GM12878 (cell line): ENCODE measurements at regions not wholly inside any gene's neighbourhood (a gene's known extent, or its start where the extent isn't known, plus 50 kb on each side); places are given as distances from the start of the nearest gene placed in this dataset.

Experiments used
- ATAC-seq: fragments of 200-7000 bp; cut with Tn5 transposase; 3 replicates; pipeline ENCODE4 v1.9.1; 2020; ENCODE audit warnings: mild to moderate bottlenecking, moderate library complexity
- BruUV-seq: library from RNA; stranded (reverse); fragments of 400-500 nt; replicated peaks from 2 replicates; lab custom pipeline; 2021; lab: Mats Ljungman, UMichigan
- CTCF ChIA-PET: fragments of 300-600 bp; sonication (Branson Sonifier 250); formaldehyde crosslinking; extraction: SDS; loops from one replicate; lab custom pipeline; 2021; ENCODE audit warnings: inconsistent platforms; lab: Yijun Ruan, JAX
- POLR2A ChIA-PET: fragments of 350-600 bp; formaldehyde crosslinking; extraction: SDS; loops from one replicate; lab custom pipeline; 2021; ENCODE audit warnings: inconsistent platforms; lab: Charles Lee
- RAD21 ChIA-PET: fragments of 300-600 bp; sonication (Branson Sonifier 250); formaldehyde crosslinking; loops from one replicate; lab custom pipeline; 2023; ENCODE audit warnings: antibody characterized with exemption; ENCODE audit not compliant: unreplicated experiment; lab: Charles Lee
- SMC1A ChIA-PET: fragments of 300-600 bp; sonication (Branson Sonifier 250); formaldehyde crosslinking; loops from one replicate; lab custom pipeline; 2023; ENCODE audit not compliant: unreplicated experiment, uncharacterized antibody; lab: Charles Lee
- DNase-seq: peaks from one replicate; pipeline ENCODE4 v3.0.0-alpha.2; 2011; ENCODE audit warnings: low read depth, low spot score
- FAIRE-seq: peaks from 3 replicates; lab custom pipeline; 2011; peaks lifted over from hg19 to GRCh38; lab: Jason Lieb, UNC
- H2AFZ ChIP-seq: 2 replicates; pipeline ENCODE4 v1.6.0; 2011; ENCODE audit warnings: low read depth, low read length, control low read depth; ENCODE audit not compliant: control insufficient read depth
- H3K27ac ChIP-seq: 2 replicates; pipeline ENCODE4 v1.5.1; 2011; ENCODE audit warnings: control low read depth; ENCODE audit not compliant: control insufficient read depth, insufficient read depth
- H3K27me3 ChIP-seq, 2 experiments: replicated peaks in 1 of 2; 2 replicates each; pipeline versions ENCODE4 v1.6.0 to v1.6.1; 2011; ENCODE audit warnings: low read length in 1 of 2; ENCODE audit not compliant: control insufficient read depth in 2 of 2, insufficient read depth in 2 of 2
- H3K36me3 ChIP-seq, 2 experiments: 2 replicates each; pipeline ENCODE4 v1.5.1; 2011; ENCODE audit warnings: low read length in 1 of 2; ENCODE audit not compliant: control insufficient read depth in 2 of 2, insufficient read depth in 2 of 2
- H3K4me1 ChIP-seq: 2 replicates; pipeline ENCODE4 v1.6.1; 2011; ENCODE audit warnings: mild to moderate bottlenecking, low read length, moderate library complexity, mixed read lengths; ENCODE audit not compliant: control insufficient read depth, insufficient read depth
- H3K4me2 ChIP-seq: 2 replicates; pipeline ENCODE4 v1.6.0; 2011; ENCODE audit warnings: control low read depth; ENCODE audit not compliant: control insufficient read depth, insufficient read depth
- H3K4me3 ChIP-seq: fragments of 200-600 bp; sonication (generic); 2 replicates; pipeline ENCODE4 v1.5.1; 2016
- H3K79me2 ChIP-seq: 2 replicates; pipeline ENCODE4 v1.6.0; 2011; ENCODE audit warnings: low read length; ENCODE audit not compliant: control insufficient read depth, insufficient read depth
- H3K9ac ChIP-seq: 2 replicates; pipeline ENCODE4 v1.8.0; 2011; ENCODE audit warnings: low read length, control low read depth, mixed read lengths; ENCODE audit not compliant: control insufficient read depth, insufficient read depth
- H3K9me3 ChIP-seq: replicated peaks from 3 replicates; pipeline ENCODE4 v1.5.1; 2011; ENCODE audit warnings: mild to moderate bottlenecking, low read length; ENCODE audit not compliant: control insufficient read depth, insufficient read depth
- H4K20me1 ChIP-seq: 2 replicates; pipeline ENCODE4 v1.6.0; 2011; ENCODE audit not compliant: control insufficient read depth, insufficient read depth
- BRCA1 ChIP-seq: IDR thresholded peaks from 2 replicates; pipeline ENCODE4 v1.6.1; 2011; ENCODE audit warnings: low read depth, low read length, improper control_type of control experiment
- CEBPZ ChIP-seq: fragments of 150-350 bp; IDR thresholded peaks from 2 replicates; pipeline ENCODE4 v1.6.1; 2016; ENCODE audit warnings: low read depth, low read length
- IKZF1 ChIP-seq: fragments of 450-650 bp; conservative IDR thresholded peaks from 2 replicates; pipeline ENCODE4 v1.6.1; 2017; ENCODE audit warnings: antibody characterized with exemption, mild to moderate bottlenecking
- IRF5 ChIP-seq: fragments of 450-650 bp; IDR thresholded peaks from 2 replicates; pipeline ENCODE4 v1.6.1; 2017; ENCODE audit warnings: borderline replicate concordance
- JUNB ChIP-seq: IDR thresholded peaks from 2 replicates; pipeline ENCODE4 v1.6.1; 2016; ENCODE audit warnings: antibody characterized with exemption, mild to moderate bottlenecking
- JUND ChIP-seq: IDR thresholded peaks from 2 replicates; pipeline ENCODE4 v1.6.1; 2012; ENCODE audit warnings: low read depth, mild to moderate bottlenecking, low read length, improper control_type of control experiment, moderate library complexity
- NFIC ChIP-seq: IDR thresholded peaks from 2 replicates; pipeline ENCODE4 v1.6.1; 2012; ENCODE audit warnings: low read depth, mild to moderate bottlenecking, inconsistent platforms, low read length, moderate library complexity
- NR2F1 ChIP-seq: fragments of 450-650 bp; conservative IDR thresholded peaks from 2 replicates; pipeline ENCODE4 v1.6.1; 2017; ENCODE audit warnings: mild to moderate bottlenecking
- PML ChIP-seq: IDR thresholded peaks from 2 replicates; pipeline ENCODE4 v1.6.1; 2012; ENCODE audit warnings: low read length, inconsistent platforms
- SREBF2 ChIP-seq: IDR thresholded peaks from 2 replicates; pipeline ENCODE4 v1.6.1; 2012; ENCODE audit warnings: mild to moderate bottlenecking, low read length
- SRF ChIP-seq, 2 experiments: IDR thresholded peaks; 2 replicates each; pipeline ENCODE4 v1.6.1; 2011; ENCODE audit warnings: low read depth in 2 of 2, low read length in 2 of 2, mild to moderate bottlenecking in 1 of 2, moderate library complexity in 1 of 2
- ZBTB33 ChIP-seq: fragments of 450-650 bp; IDR thresholded peaks from 2 replicates; pipeline ENCODE4 v1.6.1; 2017; ENCODE audit warnings: mild to moderate bottlenecking
- ZBTB40 ChIP-seq: fragments of 450-650 bp; IDR thresholded peaks from 2 replicates; pipeline ENCODE4 v1.6.1; 2016; ENCODE audit warnings: mild to moderate bottlenecking, moderate library complexity, borderline replicate concordance
- ZNF384 ChIP-seq: IDR thresholded peaks from 2 replicates; pipeline ENCODE4 v1.6.1; 2012; ENCODE audit warnings: low read depth, mild to moderate bottlenecking, low read length, improper control_type of control experiment, borderline replicate concordance
- in situ Hi-C: fragments of 300-500 bp; cut with MboI; formaldehyde crosslinking; loops from 9 replicates; pipeline ENCODE4 v1.14.3; 2018; ENCODE audit warnings: mixed read lengths
- intact Hi-C: fragments of 100-400 bp; cut with micrococcal nuclease; formaldehyde crosslinking; loops from one replicate; pipeline ENCODE4 v1.14.2; 2022; ENCODE audit not compliant: unreplicated experiment

GRCh38 chr9:23245067-23245466 is 581.0 kb downstream of the ELAVL2 start:
- SMC1A ChIA-PET, result interaction anchor here (1.3 kb wide), 1 partner anchor 9 kb away, joined by 3 read pairs; no protein-coding TSS in a partner anchor
- no TSS peak for BruUV-seq
- Histone ChIP-seq H2AFZ (no peak overlapping the region), H3K4me3 (no peak overlapping the region), H3K9ac (no peak overlapping the region), H3K79me2 (no peaks in the 10 kb centered on the region), H3K27ac (no peak overlapping the region), H3K9me3 (no peaks in the 10 kb centered on the region), H3K4me2 (no peak overlapping the region), H3K27me3 (no peaks in the 10 kb centered on the region), H3K36me3 (no peaks in the 10 kb centered on the region), H4K20me1 (no peaks in the 10 kb centered on the region), H3K4me1 (no peaks in the 10 kb centered on the region)
- POLR2A ChIA-PET, result no interaction called here
- DNase-seq (no peak), FAIRE-seq (no peak), ATAC-seq (no peak)
- RAD21 ChIA-PET, result no interaction called here
- CTCF ChIA-PET, result no interaction called here
- in situ Hi-C loops (no loop called here), intact Hi-C loops (no loop called here)
- TF ChIP-seq JUND (no peak), ZNF384 (no peak), IRF5 (no peak), NR2F1 (no peak), SRF (IDR thresholded peaks at IDR 0.05; ENCODE audit: low read depth in 2 of 2, low read length in 2 of 2) (no peak), ZBTB33 (no peak), PML (no peak), CEBPZ (no peak), IKZF1 (no peak), JUNB (no peak), ZBTB40 (no peak), NFIC (no peak), BRCA1 (no peak), SREBF2 (no peak)
